GM12891 (cell line): ENCODE measurements at regions not wholly inside any gene's neighbourhood (a gene's known extent, or its start where the extent isn't known, plus 50 kb on each side); places are given as distances from the start of the nearest gene placed in this dataset.
A peak's percentile ranks its signal among the peaks of the same experiment; 100 is the strongest.

ENCODE experiments used
- DNase-seq: peaks from one replicate; pipeline ENCODE4 v3.0.0; 2011; ENCODE audit warnings: low spot score; ENCODE audit not compliant: insufficient read length
- FAIRE-seq: peaks from 2 replicates; lab custom pipeline; 2011; peaks lifted over from hg19 to GRCh38; lab: Jason Lieb, UNC
- PAX5 ChIP-seq: IDR thresholded peaks from 2 replicates; pipeline ENCODE4 v1.6.1; 2011; ENCODE audit warnings: low read length, moderate library complexity, mild to moderate bottlenecking; ENCODE audit not compliant: insufficient read depth, severe bottlenecking
- POLR2A ChIP-seq: IDR thresholded peaks from 2 replicates; pipeline ENCODE4 v1.6.1; 2011; ENCODE audit warnings: low read depth, low read length, control low read depth
- POLR2AphosphoS5 ChIP-seq: IDR thresholded peaks from 2 replicates; pipeline ENCODE4 v1.6.1; 2011; ENCODE audit warnings: low read depth, low read length, control low read depth
- POU2F2 ChIP-seq: IDR thresholded peaks from 2 replicates; pipeline ENCODE4 v1.6.1; 2011; ENCODE audit warnings: low read depth, mild to moderate bottlenecking, control low read depth, low read length, moderate library complexity
- SPI1 ChIP-seq: IDR thresholded peaks from 2 replicates; pipeline ENCODE4 v1.6.1; 2011; ENCODE audit warnings: low read depth, low read length, control low read depth
- TAF1 ChIP-seq: IDR thresholded peaks from 2 replicates; pipeline ENCODE4 v1.6.1; 2011; ENCODE audit warnings: low read depth, low read length, control low read depth

GRCh38 chr3:87082796-87083440, 92.0 kb upstream of the VGLL3 start:
- TF ChIP-seq POLR2A (no peak), PAX5 (no peak), TAF1 (no peak), POLR2AphosphoS5 (no peak), POU2F2 (no peak), SPI1 (no peak)
- FAIRE-seq: peak; percentile 71
- DNase-seq: peak; percentile 8

- no peak for FAIRE-seq
Measured at GRCh38 chr3:87077355-87077754, 86.4 kb upstream of the VGLL3 start.

GRCh38 chr3:87076946-87077345, 86.0 kb upstream of the VGLL3 start:
- DNase-seq (no peak), FAIRE-seq (no peak)
- TF ChIP-seq POLR2A (no peak), TAF1 (no peak), POU2F2 (no peak), SPI1 (no peak), PAX5 (no peak), POLR2AphosphoS5 (no peak)

More at GRCh38 chr3:87077355-87077754, 86.4 kb upstream of the VGLL3 start:
- TF ChIP-seq POU2F2: no peak
- no peak for TF ChIP-seq PAX5
- TF ChIP-seq TAF1: no peak
- no peak for TF ChIP-seq POLR2A
- TF ChIP-seq SPI1: no peak
- TF ChIP-seq POLR2AphosphoS5: no peak
- no peak for DNase-seq

GRCh38 chr3:87073496-87074145, 82.7 kb upstream of the VGLL3 start:
- FAIRE-seq (no peak), DNase-seq (no peak)
- TF ChIP-seq TAF1: no peak
- TF ChIP-seq POLR2A: no peak
- TF ChIP-seq PAX5: no peak
- TF ChIP-seq POLR2AphosphoS5: no peak
- no peak for TF ChIP-seq SPI1
- no peak for TF ChIP-seq POU2F2

- no peak for FAIRE-seq
- no peak for TF ChIP-seq TAF1
- TF ChIP-seq POLR2A: no peak
- no peak for DNase-seq
Measured at GRCh38 chr3:87072446-87072845, 81.5 kb upstream of the VGLL3 start.

- TF ChIP-seq SPI1 (no peak), PAX5 (no peak), POLR2A (no peak), POU2F2 (no peak), POLR2AphosphoS5 (no peak), TAF1 (no peak)
- FAIRE-seq: no peak
- no peak for DNase-seq
Measured at GRCh38 chr3:87069971-87070370, 79.0 kb upstream of the VGLL3 start.

- no peak for FAIRE-seq
- TF ChIP-seq POLR2AphosphoS5 (no peak), POU2F2 (no peak), SPI1 (no peak), POLR2A (no peak), PAX5 (no peak), TAF1 (no peak)
Measured at GRCh38 chr3:87069021-87069420, 78.1 kb upstream of the VGLL3 start.

GRCh38 chr3:87062685-87063084, 71.7 kb upstream of the VGLL3 start:
- TF ChIP-seq TAF1 (no peak), PAX5 (no peak), SPI1 (no peak), POLR2AphosphoS5 (no peak), POLR2A (no peak), POU2F2 (no peak)
- FAIRE-seq (no peak), DNase-seq (no peak)

More at GRCh38 chr3:87069021-87069420, 78.1 kb upstream of the VGLL3 start:
- no peak for DNase-seq

- FAIRE-seq (no peak), DNase-seq (no peak)
- no peak for TF ChIP-seq SPI1
Measured at GRCh38 chr3:87057474-87057873, 66.5 kb upstream of the VGLL3 start.

GRCh38 chr3:87053553-87053952, 62.6 kb upstream of the VGLL3 start:
- TF ChIP-seq TAF1 (no peak), POU2F2 (no peak), SPI1 (no peak)
- no peak for DNase-seq
- no peak for FAIRE-seq
